Mesendoderm (in vitro differentiated cells): ENCODE measurements at regions not wholly inside any gene's neighbourhood (a gene's known extent, or its start where the extent isn't known, plus 50 kb on each side); places are given as distances from the start of the nearest gene placed in this dataset.

Experiments
- DNase-seq: peaks from one replicate; pipeline ENCODE4 v3.0.0; 2013
- H2AK5ac ChIP-seq: 2 replicates; pipeline ENCODE4 v1.6.1; 2013; ENCODE audit warnings: low read length, inconsistent platforms
- H2BK120ac ChIP-seq: 2 replicates; pipeline ENCODE4 v1.6.1; 2013; ENCODE audit warnings: low read depth, mild to moderate bottlenecking, low read length, moderate library complexity, mixed read lengths
- H2BK15ac ChIP-seq: replicated peaks from 2 replicates; pipeline ENCODE4 v1.6.1; 2013; ENCODE audit warnings: low read depth, mild to moderate bottlenecking, moderate library complexity
- H2BK5ac ChIP-seq: 2 replicates; pipeline ENCODE4 v1.6.1; 2013; ENCODE audit warnings: low read length, inconsistent platforms
- H3K18ac ChIP-seq: 2 replicates; pipeline ENCODE4 v1.6.1; 2013; ENCODE audit warnings: mild to moderate bottlenecking, low read length, mixed read lengths
- H3K23ac ChIP-seq: one replicate; pipeline ENCODE4 v1.6.1; 2013; ENCODE audit warnings: low read length
- H3K27ac ChIP-seq: 2 replicates; pipeline ENCODE4 v1.5.1; 2013; ENCODE audit warnings: low read depth, mild to moderate bottlenecking, inconsistent platforms, low read length, moderate library complexity
- H3K27me3 ChIP-seq: 2 replicates; pipeline ENCODE4 v1.6.1; 2013; ENCODE audit warnings: low read length, control low read depth, mild to moderate bottlenecking, inconsistent platforms; ENCODE audit not compliant: insufficient read depth, poor library complexity
- H3K36me3 ChIP-seq: 2 replicates; pipeline ENCODE4 v1.6.1; 2013; ENCODE audit warnings: low read length, inconsistent platforms; ENCODE audit not compliant: control insufficient read depth, insufficient read depth
- H3K4ac ChIP-seq: one replicate; pipeline ENCODE4 v1.6.1; 2013; ENCODE audit warnings: low read depth, mild to moderate bottlenecking, low read length, moderate library complexity
- H3K4me1 ChIP-seq: 2 replicates; pipeline ENCODE4 v1.6.1; 2013; ENCODE audit warnings: low read depth, low read length, inconsistent platforms; ENCODE audit not compliant: control insufficient read depth
- H3K4me2 ChIP-seq: 2 replicates; pipeline ENCODE4 v1.6.1; 2013; ENCODE audit warnings: low read length
- H3K4me3 ChIP-seq: 2 replicates; pipeline ENCODE4 v1.5.1; 2013; ENCODE audit warnings: mild to moderate bottlenecking, low read length
- H3K56ac ChIP-seq: one replicate; pipeline ENCODE4 v1.6.1; 2013; ENCODE audit warnings: low read length
- H3K79me1 ChIP-seq: 2 replicates; pipeline ENCODE4 v1.6.1; 2013; ENCODE audit warnings: low read length, inconsistent platforms
- H3K79me2 ChIP-seq: 2 replicates; pipeline ENCODE4 v1.6.1; 2013; ENCODE audit warnings: mild to moderate bottlenecking, low read length; ENCODE audit not compliant: control insufficient read depth, insufficient read depth
- H3K9ac ChIP-seq: 2 replicates; pipeline ENCODE4 v1.6.1; 2013; ENCODE audit warnings: low read length, inconsistent platforms
- H4K5ac ChIP-seq: one replicate; pipeline ENCODE4 v1.6.1; 2013; ENCODE audit warnings: low read length
- H4K8ac ChIP-seq: one replicate; pipeline ENCODE4 v1.6.1; 2013; ENCODE audit warnings: low read depth, mild to moderate bottlenecking, control low read depth, low read length, moderate library complexity
- WGBS: extraction: QIAGEN DNeasy Blood & Tissue Kit; methylation state at CpG from one replicate; pipeline ENCODE4 v1.1.7; 2013; ENCODE audit warnings: low lambda C conversion rate, missing lambda C conversion rate; ENCODE audit not compliant: insufficient coverage; ENCODE audit errors: extremely low coverage; 5-methylcytosine and 5-hydroxymethylcytosine counted together

GRCh38 chr11:128047026-128047425, 540.3 kb downstream of the ETS1 start:
- no peak overlapping the region for H3K56ac ChIP-seq
- WGBS = no CpG with 5 or more reads among the region's 4 CpGs
- no peaks in the 10 kb centered on the region for H3K27me3 ChIP-seq
- H3K4me3 ChIP-seq = no peak overlapping the region
- DNase-seq = no peak
- no peak overlapping the region for H2BK15ac ChIP-seq
- no peak overlapping the region for H3K23ac ChIP-seq
- H3K18ac ChIP-seq = no peak overlapping the region
- H4K5ac ChIP-seq = no peak overlapping the region
- no peak overlapping the region for H3K4me2 ChIP-seq
- H4K8ac ChIP-seq = no peak overlapping the region
- H2BK5ac ChIP-seq = no peak overlapping the region
- no peak overlapping the region for H2BK120ac ChIP-seq
- no peaks in the 10 kb centered on the region for H3K79me2 ChIP-seq
- no peak overlapping the region for H3K9ac ChIP-seq
- H3K79me1 ChIP-seq = no peaks in the 10 kb centered on the region
- H3K4ac ChIP-seq = no peak overlapping the region
- no peak overlapping the region for H3K27ac ChIP-seq
- no peak overlapping the region for H2AK5ac ChIP-seq
- no peaks in the 10 kb centered on the region for H3K36me3 ChIP-seq
- peaks cover 3% of the 10 kb centered on the region for H3K4me1 ChIP-seq

DNA sequence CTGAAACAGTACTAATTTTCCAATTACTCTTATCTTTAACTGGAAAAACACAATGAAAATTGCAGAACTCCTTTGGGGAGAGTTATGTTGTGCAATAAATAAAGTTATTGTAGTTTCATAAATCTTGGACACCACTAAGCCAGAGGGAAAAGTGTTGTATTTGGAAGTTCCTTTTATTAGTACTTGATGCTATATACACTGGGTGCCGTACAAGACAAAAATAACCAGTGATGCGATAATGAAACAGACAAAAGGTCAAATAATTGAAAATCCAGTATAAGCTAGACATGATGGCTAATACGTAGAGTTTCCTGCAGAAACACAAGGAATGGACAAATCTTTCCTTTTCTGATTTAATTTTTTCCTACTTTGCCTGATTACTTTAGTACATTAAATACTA, 541.1 kb downstream of the ETS1 start:
- Histone ChIP-seq H3K23ac (no peak overlapping the region), H3K4me2 (no peak overlapping the region), H3K4ac (no peak overlapping the region), H3K27me3 (no peaks in the 10 kb centered on the region), H3K36me3 (no peaks in the 10 kb centered on the region), H3K56ac (no peak overlapping the region), H2BK5ac (no peak overlapping the region), H2BK15ac (no peak overlapping the region), H3K79me2 (no peaks in the 10 kb centered on the region), H2AK5ac (no peak overlapping the region), H3K4me1 (peaks cover 3% of the 10 kb centered on the region), H4K8ac (no peak overlapping the region), H3K4me3 (no peak overlapping the region), H4K5ac (no peak overlapping the region), H3K27ac (no peak overlapping the region), H3K79me1 (no peaks in the 10 kb centered on the region), H2BK120ac (no peak overlapping the region), H3K9ac (no peak overlapping the region), H3K18ac (no peak overlapping the region)
- DNase-seq = no peak
- WGBS = no CpG with 5 or more reads among the region's 3 CpGs

DNA sequence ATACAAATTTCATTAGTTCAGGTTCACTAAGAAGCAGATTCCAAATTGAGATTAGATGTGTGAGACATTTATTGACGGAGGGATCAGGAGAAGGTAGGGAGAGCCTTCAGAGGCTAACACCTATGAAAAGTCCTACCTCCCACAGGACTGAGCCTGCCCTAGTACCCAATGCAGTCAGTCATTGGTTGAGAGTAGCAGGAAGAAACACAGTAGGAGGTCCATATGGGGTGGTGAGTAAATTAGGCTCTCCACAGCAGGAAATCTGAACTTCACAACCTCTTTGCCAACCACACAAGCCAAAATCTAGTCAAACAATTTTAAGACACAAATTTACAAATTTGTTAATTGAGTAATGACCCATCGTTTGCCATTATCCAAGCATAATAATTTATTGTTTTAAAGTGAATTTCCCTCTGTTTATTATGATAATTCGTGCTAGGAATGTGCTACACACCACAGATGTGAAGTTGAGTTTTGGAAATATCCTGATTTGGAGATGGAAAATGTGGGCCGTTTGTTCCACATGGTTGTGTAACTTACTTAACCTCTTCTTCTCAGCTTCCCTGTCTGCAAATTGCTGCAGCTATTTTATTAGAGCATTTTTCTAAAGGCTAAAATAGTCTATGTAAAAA, 542.1 kb downstream of the ETS1 start:
- Histone ChIP-seq H2BK15ac (no peak overlapping the region), H4K8ac (no peak overlapping the region), H3K56ac (no peak overlapping the region), H4K5ac (no peak overlapping the region), H2AK5ac (no peak overlapping the region), H3K79me2 (no peaks in the 10 kb centered on the region), H3K4ac (no peak overlapping the region), H3K79me1 (no peaks in the 10 kb centered on the region), H3K4me1 (peaks cover 3% of the 10 kb centered on the region), H3K36me3 (no peaks in the 10 kb centered on the region), H3K4me2 (no peak overlapping the region), H3K23ac (no peak overlapping the region), H3K18ac (no peak overlapping the region), H3K27me3 (no peaks in the 10 kb centered on the region), H3K9ac (no peak overlapping the region), H3K4me3 (no peak overlapping the region), H2BK120ac (no peak overlapping the region), H3K27ac (no peak overlapping the region), H2BK5ac (no peak overlapping the region)
- no CpG with 5 or more reads among the region's 4 CpGs for WGBS
- DNase-seq = peak; percentile 57

DNA sequence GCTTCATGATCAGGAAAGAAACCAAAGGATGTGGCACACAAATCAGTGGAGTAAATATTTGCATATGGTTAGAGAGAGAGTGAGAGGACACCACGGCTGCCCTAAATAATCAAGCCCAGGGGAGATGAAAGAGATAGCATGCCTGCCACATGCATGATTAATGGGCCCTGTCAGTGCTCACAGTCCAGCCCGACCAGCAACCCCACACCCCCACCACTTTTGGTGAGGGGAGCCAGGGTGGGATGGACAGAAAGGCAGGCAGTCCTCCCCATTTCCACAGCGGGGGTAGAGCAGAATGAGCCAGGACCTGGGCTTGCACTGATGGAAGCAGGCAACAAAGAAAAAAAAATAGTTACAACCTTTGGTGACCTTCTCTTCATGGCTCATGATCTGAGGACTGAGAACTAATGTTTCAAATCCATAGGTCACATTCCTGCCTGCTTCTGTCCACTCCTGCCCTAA, 545.0 kb downstream of the ETS1 start:
- H3K4ac ChIP-seq = no peak overlapping the region
- no peak overlapping the region for H3K27ac ChIP-seq
- no peak overlapping the region for H3K18ac ChIP-seq
- H4K5ac ChIP-seq = no peak overlapping the region
- H4K8ac ChIP-seq = no peak overlapping the region
- no peak overlapping the region for H3K9ac ChIP-seq
- H2BK15ac ChIP-seq = no peak overlapping the region
- H2BK120ac ChIP-seq = no peak overlapping the region
- H3K56ac ChIP-seq = no peak overlapping the region
- H3K36me3 ChIP-seq = no peaks in the 10 kb centered on the region
- H3K23ac ChIP-seq = no peak overlapping the region
- H3K79me1 ChIP-seq = no peaks in the 10 kb centered on the region
- no peaks in the 10 kb centered on the region for H3K79me2 ChIP-seq
- H2AK5ac ChIP-seq = no peak overlapping the region
- H3K4me2 ChIP-seq = no peak overlapping the region
- H3K27me3 ChIP-seq = no peaks in the 10 kb centered on the region
- no peak overlapping the region for H3K4me3 ChIP-seq
- DNase-seq = no peak
- WGBS = no CpG with 5 or more reads among the region's 3 CpGs
- H3K4me1 ChIP-seq = peaks cover 3% of the 10 kb centered on the region
- H2BK5ac ChIP-seq = no peak overlapping the region

DNA sequence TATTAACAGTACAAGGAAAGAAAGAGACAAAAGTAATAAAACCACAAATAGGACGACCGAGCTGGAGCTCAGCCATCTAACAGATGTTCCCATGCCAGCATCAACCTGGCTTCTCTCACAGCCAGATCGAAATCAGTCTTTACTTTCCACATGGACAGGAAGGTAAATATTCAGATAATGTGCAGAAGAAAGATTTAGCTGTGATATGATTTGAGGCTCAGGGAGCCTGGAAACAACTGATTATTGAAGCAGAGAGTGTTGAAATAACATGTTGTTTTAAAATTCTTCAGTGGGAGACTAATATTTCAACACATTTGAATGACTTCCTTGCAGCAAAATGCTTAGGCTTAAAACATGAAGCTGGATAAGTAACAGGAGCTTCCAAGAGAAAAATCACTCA, 546.8 kb downstream of the ETS1 start:
- no peak overlapping the region for H2BK120ac ChIP-seq
- H4K5ac ChIP-seq = no peak overlapping the region
- no peak overlapping the region for H3K4me3 ChIP-seq
- peaks cover 3% of the 10 kb centered on the region for H3K4me1 ChIP-seq
- H3K79me1 ChIP-seq = no peaks in the 10 kb centered on the region
- no peak overlapping the region for H3K4ac ChIP-seq
- H3K27me3 ChIP-seq = no peaks in the 10 kb centered on the region
- no CpG with 5 or more reads among the region's 3 CpGs for WGBS
- no peak overlapping the region for H3K23ac ChIP-seq
- H3K56ac ChIP-seq = no peak overlapping the region
- no peak for DNase-seq
- H3K18ac ChIP-seq = no peak overlapping the region
- no peaks in the 10 kb centered on the region for H3K36me3 ChIP-seq
- no peak overlapping the region for H2BK5ac ChIP-seq
- H3K9ac ChIP-seq = no peak overlapping the region
- H3K79me2 ChIP-seq = no peaks in the 10 kb centered on the region
- H3K27ac ChIP-seq = no peak overlapping the region
- no peak overlapping the region for H2AK5ac ChIP-seq
- H2BK15ac ChIP-seq = no peak overlapping the region
- no peak overlapping the region for H3K4me2 ChIP-seq
- no peak overlapping the region for H4K8ac ChIP-seq
